ENCODE measurements at regions not wholly inside any gene's neighbourhood (a gene's known extent, or its start where the extent isn't known, plus 50 kb on each side); places are given as distances from the start of the nearest gene placed in this dataset.

DNA sequence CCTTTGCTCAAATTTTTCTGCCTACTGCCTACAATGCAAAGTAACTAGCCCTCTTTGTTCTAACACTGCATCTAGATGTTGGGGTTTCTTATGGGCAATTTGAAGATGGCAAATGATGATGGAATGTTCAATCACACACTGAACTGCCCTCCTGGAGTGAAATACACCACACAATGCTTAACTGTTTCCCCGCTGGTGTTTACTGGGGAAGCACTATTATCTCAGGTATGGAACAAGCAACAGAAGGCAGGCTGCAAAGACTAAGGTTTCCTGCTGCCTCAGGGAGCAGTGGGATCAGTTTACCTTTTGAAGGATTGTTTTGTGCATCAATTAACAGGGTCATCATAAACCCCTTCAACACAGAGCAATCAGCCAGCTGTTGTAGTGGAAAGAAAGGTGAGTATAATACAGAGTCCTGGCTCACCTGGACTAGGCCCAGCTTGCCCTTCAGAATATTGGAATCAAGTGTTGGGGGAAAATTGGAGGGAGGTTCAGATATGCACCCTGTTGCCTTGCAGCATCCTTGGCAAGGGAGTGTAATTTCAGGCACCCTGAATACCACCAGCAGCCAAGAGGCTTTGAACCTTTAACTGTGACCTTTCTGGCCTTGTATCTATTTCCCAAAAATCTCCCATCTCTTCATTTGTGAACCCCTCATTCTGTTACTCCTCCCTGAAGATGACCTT lies 105.4 kb upstream of the CDH11 start:
- DNase-seq = no peak

DNA sequence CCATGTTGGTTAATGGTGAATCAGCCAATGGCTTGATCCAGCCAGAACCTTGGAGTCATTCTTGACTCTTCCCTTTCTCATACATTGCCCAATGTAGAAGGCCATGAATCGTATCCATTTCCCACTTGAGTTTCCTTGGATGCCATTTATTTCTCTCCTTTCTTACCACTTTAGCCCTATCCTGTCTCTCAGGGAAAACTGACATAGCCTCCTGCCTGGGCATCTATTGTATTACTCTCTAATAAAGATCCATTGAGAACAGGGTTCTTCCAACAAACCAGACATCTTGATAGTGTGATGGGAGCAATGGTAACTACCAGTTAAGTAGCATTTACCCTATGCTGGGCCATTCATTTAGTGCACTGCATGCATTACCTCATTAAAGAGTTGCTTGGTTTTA lies 104.2 kb upstream of the CDH11 start:
- DNase-seq = no peak

DNA sequence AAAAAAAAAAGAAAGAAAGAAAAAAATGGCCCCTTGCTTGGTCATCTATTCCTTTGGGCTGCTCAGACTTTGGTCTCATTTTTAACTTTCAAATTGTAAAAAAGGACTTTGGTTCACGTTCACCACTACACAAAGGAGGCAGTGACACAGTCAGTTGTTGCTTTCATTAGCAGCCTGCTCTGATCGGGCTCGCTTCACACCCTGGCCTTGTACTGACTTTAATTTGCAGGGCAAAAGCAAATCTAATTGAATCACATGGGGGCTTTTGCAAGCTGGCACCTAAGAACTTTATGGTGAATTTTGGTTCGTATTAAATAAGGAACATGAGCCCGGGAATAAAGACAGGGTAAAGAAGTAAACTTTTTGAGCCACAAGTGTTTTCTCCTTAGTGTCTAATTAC lies 103.6 kb upstream of the CDH11 start:
- no peak for DNase-seq

DNA sequence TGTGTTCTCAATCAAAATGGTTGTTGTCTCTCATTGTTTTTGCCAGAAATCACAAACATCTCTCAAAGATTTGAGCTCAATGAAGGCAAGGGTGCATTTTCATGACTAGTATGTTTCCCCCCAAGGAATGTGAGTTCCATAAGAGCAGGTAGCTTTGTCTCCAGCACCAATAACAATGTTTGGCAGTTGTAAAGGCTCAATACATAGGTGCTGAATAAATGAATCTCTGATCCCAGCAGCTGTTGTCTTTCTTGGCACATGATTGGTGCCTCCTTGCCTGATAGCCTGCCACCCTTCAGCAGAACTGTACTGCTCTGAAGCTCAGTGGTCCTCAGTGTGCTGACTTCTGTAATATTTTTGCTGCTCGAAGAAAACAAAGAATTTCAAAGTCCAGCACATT lies 103.1 kb upstream of the CDH11 start:
- DNase-seq = no peak

DNA sequence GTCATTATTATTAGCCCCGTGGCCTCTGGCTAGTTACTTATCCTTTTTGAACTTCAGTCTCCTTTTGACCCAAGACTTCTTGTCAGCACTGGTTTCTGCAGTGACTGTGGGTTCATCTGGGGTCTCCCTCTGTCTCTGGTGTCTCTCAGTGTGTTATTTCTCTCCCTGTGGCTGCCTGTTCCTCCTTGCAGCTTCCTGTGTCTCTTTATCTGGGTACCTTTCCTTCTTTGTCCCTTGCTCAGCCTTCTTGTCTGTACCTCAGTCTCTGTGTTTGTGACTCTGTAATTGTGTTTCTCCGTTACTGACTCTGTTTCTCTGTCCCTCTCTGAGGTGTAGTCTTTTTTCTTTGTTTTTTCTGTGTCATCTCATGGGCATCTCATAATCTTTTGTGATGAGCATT lies 102.6 kb upstream of the CDH11 start:
- no peak for DNase-seq

DNA sequence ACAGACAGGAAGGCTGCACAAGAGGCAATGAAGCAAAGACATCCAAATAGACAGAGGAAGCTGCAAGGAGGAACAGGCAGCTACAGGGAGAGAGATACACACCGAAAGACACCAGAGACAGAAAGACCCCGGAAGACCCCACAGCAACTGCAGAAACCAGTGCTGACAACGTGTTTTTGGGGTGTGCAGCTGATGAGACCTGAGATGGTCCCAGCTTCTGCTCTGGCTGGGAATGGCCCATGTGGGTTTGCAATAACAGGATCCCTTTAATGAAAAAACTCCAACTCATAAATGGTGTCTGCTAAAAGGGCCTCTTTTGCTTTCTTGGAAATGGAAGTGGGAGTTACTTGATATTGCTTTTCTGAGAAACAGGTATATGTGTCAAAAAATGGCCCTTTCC lies 101.5 kb upstream of the CDH11 start:
- DNase-seq = no peak

DNA sequence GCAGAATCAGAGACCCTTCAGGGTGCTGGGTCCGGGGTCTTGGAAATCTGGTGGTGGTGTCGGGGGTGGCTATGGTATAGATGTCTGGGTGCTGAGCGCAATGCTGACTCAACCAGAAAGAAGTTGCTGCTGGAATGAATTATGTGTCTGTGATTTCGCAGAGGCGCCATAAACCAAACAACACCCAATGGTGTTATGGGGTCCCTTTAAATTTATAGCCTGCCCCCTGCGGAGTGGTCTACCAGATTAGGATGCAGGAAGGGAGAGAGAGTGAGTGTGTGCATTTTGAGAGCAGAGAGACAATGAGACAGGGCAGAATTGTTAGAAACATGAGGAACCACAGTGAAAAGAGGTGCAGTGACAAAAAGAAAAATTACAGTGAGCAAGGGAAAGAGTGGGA lies 100.7 kb upstream of the CDH11 start:
- DNase-seq = no peak

DNA sequence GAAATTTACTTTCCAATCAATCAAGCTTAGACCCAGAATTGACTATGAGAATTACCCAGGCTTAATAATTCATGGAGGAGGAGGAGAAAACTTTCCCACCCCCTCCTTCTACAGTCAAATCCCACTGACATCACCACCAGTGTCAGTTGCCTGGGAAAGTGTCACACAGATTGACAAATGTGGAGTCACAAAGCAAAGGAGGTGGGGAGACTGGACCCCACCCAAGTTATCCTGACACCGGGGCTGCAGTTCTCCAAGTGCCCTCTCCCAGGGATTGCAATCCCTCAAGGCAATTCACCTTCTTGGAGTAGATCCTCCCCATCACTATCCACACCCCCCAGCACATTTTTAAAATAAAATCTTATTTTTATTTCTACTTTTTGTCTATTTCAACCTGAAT lies 100.2 kb upstream of the CDH11 start:
- DNase-seq = no peak

DNA sequence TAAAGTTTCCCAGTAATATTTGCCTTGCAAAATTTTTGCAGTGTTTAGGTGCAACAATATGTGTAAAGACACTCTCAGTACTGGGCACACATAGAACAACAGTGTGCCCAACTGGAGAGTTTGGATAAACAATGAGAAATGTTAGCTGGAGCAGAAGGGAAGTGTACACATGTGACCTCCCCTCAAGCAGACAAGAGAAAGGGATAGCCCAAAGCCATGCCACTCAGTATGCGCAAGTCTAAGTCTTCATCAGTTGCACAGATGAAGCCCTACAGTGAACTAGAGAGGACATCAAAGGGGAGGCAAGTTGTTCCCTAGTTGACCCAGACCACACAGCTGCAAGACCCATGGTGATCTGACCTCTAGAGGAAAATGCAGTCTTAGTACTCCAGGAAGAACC lies 97.9 kb upstream of the CDH11 start:
- no peak for DNase-seq

DNA sequence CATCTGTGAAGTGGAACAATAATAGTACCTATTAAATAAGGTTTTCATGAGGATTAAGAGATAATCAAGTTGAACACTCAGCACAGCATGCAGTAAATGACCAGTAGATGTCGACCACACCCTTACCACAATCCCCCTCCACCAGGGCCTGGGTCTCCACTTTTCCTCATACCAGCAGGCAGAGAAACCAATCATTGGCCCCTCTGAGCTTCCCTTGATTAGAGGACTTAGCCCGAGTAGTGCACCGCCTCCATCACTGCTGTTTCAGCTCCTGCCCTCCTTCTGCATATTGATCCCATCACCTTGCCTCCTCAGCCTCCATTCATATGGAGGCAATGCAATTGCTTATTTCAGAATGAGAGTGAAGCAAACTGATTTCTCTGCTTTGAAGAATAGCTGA lies 96.5 kb upstream of the CDH11 start:
- DNase-seq = no peak

DNA sequence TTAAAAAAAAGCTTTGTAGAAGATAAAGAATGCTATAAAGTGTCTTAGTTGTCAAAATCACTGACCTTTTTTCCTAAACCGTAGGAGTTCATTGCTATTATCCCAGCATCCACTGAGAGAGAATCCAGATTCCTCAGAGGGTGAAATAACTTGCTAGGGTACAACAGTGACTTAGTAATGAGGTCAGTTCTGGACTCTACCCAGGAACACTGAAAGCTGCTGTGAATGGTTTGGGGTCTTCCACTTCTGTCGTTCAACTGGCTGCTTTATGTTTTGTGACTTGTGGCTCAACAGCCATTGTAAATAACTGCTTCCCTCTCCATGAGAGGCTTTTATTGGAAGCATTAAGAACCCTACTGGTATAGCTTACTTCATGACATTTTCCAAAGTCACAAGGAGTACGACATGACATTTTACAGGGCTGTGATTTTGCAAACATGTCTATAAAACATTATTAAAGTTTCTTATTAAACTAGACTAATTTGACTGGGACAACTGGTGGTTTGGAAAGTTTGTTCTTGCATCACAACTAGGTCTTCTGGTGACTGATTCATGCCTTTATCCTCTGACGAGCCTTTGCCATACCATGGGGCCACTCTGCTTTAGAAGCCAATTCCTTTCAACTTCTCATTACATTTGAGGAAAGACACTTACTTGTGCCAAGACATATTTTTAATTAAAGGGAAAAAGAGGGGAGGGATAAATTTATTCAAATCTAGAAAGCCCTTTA lies 92.2 kb upstream of the CDH11 start:
- no peak for DNase-seq

DNA sequence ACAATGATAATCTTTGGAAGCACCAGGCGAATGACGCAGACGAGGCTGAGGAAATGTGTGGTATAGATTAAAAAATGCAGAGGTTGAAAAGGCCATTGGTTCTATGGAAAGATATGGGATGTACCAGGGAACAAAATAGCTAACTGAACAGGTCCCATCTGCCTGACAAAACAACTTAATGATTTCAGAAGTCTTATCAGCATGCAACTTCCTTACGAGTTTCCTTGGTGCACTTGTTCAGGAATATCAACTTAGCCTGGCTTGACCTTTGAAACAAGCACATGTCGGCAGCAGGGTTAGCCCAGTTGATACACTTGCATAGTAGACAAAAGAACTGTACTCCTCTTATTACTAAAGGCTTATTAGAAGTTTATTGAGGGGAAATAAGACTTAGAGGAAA lies 90.9 kb upstream of the CDH11 start:
- no peak for DNase-seq

DNA sequence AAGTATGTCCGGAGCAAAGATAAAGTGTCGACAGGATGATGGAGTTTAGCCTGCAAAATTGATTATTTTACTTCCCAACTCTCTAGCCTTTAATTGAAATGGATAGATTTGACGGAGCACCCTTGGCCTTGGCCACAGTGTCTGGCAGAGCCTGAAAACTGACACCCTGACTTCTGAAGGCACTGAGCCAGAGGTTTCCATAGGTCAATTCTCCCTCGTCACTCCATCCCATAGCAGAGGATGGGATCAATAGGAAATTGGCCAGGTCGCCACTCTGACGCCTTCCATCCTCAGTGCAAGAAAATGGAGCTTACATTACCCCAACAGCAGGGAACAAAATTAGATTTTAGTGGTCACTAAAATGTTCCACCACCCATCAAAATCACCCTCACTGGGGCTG lies 90.4 kb upstream of the CDH11 start:
- DNase-seq = no peak

DNA sequence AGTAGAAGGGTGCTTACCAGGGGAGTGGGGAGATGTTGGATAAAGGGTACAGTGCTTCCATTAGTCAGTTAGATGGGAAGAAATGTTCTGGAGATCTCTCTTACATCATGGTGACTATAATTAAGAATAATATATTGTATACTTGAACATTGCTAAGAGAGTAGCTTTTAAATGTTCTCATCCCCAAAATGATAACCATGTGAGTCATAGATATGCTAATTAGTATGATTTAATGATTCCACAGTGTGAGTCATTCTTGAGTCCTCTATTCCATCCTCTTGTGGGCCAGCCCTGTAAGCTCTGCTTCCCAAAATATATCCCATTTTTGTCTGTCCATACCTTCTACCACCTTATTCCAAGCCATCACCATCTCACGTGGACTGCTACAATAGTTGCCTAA lies 80.6 kb upstream of the CDH11 start:
- DNase-seq = no peak

DNA sequence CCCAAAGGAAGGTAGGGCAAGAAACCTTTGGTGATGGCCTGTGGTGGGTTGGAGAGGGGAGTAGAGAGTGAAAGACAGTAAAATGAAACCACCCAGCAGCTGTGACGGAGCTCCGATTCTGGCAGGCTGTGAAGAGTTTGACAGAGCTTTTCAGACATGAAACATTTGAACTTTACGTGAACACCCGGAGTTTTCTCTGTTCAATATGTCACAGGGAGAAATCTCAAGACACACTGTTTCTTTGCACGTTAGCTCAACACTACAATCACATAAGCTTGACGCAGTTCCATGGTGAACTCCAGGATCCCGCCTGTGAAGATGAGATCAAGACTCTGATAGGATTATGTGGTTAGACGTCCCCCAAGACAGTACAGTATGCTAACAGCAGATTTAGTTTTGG lies 79.6 kb upstream of the CDH11 start:
- no peak for DNase-seq

DNA sequence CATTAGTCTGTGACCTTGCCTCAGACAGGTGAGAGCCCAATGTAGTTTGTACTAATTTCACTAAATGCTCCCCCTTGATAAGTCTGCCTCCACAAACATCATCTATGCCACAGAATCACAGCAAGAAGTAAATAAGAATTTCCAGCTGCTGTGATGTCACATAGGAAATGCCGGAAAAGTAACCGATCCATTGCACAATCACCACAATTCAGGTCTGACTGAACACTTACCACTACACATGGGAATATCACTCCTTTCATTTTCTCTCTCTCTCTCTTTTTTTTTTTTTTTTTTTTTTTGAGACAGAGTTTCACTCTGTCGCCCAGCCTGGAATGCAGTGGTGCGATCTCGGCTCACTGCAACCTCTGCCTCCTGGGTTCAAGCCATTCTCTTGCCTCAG lies 79.0 kb upstream of the CDH11 start:
- DNase-seq = no peak

DNA sequence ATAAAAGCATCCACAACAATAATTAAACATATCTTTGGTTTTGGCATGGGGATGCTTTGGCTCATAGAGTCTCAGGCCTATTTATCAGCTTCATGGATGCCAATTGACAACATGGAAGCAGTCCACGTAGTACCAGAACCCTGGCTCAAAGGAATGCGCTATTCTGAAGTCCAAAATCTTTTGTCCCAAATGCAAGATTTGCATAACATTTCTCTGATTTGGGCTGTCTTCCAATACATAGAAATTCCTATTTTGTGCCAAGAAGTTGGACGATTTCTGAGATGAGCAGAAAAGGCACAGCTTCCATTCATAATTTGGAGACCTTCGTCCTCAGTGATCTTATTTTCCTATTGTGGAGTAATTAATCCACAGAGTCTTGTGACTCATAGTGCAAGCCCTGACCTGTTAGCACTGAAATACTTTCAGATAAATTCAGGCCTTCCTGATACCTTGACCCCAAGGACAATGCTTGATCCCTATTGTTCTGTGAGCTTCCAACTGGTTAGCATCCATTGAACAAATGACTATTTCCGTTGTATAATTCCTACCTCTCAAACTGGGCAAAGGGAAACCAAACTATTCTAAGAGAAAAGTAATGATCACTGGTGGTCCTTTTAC lies 78.4 kb upstream of the CDH11 start:
- DNase-seq = no peak

DNA sequence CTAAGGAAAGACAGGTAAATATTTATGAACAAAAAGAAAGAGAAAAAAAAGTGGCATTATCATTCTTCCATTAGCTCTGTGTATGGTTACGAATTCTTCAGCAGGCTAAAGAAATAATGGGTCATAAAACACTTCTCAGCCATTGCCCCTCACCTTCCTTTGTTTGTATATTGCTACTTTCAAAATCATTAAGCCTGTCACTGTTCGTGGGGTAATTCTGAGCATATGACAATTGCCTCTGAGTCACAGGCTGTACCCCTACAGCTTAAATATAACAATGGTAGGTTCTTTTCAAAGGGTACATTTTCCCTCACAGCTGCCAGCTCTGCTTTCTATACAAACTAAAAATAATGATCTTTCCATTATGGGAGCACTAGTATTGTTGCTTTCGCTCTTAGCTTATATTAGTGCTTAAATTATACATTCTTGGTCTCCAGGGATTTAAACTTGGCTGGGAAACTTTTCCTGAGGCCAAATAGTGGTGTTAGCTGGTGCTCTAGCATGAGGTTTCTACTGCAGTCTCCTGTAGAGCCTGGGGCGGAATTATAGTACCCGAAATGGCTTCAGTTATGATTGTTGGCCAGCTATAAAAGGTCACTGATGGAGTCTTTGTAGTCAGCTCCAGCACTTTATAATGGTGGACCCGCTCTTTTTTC lies 74.7 kb upstream of the CDH11 start:
- DNase-seq = no peak

DNA sequence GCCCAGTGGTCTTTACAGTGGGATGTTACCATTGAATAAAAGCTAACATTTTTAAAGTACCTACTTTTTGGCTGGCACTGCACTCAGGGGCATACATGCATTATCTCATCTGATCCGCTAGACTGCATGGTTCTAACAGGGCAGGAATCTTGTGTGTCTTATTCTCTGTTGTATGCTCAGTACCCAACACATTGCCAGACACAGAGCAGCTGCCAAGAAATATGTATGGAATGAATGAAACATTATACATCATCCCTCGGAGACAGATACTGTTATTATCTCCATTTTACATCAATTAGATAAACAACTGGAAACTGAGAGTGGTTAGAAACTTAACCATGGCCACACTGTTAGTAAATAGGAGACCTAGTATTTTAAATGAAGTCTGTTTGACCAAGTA lies 74.1 kb upstream of the CDH11 start:
- no peak for DNase-seq

DNA sequence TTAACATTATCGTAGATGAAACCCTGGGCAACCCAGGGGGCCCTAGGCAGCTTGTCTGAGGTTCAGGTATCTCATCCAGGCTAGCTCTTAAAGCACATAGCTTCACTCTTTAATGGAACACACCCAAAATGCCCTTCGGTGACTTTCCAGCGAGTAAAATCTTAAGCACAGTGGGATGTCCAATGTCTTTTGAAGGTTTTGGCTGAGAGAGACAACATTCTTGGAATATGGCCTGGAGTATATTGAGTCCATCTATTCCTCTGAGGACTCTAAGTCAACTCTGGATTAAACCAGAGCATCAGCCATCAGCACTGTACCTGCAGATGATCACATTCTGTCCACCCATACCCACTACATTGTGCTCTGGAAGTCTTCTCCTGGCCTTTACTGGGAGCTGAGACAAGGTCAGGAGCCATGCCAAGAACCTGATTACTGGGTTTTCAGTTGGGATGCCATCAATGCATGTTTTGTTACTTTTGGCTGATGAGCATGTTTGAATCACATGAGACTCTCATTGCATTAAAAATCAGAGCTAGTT lies 63.4 kb upstream of the CDH11 start:
- no peak for DNase-seq

DNA sequence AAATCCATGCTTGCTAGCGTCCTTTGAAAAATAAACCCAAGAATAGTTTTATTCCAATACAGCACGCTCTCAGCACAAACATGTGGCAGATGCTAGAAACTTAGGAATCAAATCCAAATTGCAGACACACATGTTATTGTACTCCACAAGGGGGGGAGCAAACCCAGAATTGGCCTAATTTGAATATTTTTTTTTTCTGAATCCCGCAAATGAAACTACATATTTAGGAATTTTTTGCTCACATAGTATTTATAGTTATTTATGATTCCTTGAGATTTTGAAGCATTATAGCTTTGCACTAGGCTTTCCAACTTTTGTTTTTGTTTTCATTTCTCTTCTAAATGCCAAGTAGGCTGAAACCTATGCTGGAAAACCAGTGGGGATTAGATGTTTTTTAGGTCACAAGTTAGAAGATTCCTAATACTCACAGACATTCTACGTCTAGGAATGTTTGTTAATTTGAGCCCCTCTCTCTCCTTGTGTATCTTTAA lies 59.3 kb upstream of the CDH11 start:
- DNase-seq = no peak

DNA sequence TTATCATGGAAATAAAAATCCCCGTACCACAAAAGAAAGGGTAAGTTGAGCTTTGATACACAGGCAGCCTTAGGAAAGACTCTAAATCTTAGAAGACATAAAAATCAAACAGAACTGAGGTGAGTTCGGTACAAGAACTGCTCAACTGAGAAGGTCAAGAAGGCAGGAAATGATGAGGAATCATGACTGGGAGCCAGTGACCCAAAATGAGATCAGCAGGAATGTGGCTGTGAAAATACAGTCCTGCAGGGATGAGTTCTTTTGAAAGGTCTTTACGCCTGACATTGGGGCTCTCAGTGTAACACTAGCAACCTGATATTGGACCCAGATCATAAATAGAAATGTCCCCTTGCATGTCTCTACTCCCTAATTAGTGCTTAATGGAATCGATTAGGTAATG lies 56.3 kb upstream of the CDH11 start:
- DNase-seq = no peak

DNA sequence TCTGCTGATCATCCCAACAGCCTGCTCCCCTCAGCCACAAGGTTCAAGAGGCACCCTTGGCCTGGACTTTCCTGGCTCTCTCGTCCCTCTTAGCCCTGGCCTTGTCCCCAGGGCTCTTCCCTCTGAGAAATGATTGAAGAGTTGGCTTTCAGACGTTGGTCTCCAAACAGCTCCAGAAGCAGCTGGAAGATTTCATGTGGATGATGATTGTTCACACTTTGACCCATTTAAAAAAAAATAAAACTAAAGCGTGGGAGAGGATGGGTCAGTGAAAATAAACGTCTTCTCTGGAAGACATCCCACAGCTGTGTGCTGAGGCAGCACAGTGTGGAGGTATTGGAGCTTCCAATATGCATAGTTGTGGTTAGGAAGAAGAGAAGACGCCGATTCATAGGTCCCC lies 54.7 kb upstream of the CDH11 start:
- DNase-seq = no peak

DNA sequence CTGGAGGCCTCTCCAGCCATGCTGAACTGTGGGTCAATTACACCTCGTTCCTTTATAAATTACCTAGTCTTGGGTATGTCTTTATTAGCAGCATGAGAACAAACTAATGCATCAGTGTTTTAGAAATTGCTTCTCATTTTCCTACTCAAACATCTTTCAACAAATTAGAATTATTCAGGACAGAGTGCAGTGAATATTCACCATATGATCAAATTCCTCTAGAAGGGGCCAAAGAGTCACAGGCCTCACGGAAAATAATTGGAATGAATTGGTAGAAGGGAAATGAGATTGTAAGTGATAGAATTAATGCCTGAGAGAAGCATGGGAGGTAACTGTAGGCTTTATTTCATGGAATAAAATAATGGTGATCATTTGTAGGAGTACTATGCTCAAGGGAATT lies 50.5 kb upstream of the CDH11 start:
- DNase-seq = no peak
